CD4-positive, alpha-beta T cell treated with Interleukin-17A for 1 hour (primary cell): ENCODE measurements at regions not wholly inside any gene's neighbourhood (a gene's known extent, or its start where the extent isn't known, plus 50 kb on each side); places are given as distances from the start of the nearest gene placed in this dataset.

Experiments used
- DNase-seq: peaks from one replicate; pipeline ENCODE4 v3.0.0-alpha.2; 2020

GRCh38 chr14:84797326-84797725 is 732.6 kb upstream of the FLRT2 start:
- no peak for DNase-seq

GRCh38 chr14:84804468-84804867 is 725.5 kb upstream of the FLRT2 start:
- no peak for DNase-seq

DNA sequence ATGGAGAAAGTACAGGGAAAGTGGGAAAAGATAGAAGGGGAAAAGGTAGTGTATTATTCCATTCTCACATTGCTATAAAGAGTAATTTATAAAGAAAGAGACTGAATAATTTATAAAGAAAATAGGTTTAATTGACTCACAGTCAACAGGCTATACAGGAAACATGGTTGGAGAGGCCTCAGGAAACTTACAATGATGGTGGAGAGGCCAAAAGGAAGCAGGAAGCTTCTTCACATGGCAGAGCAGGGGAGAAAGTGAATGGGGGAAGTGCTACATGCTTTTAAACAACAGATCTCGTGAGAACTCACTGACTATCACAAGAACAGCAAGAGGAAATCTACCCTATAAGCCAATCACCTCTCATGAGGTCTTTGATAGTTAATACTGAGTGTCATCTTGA is 725.0 kb upstream of the FLRT2 start:
- no peak for DNase-seq

DNA sequence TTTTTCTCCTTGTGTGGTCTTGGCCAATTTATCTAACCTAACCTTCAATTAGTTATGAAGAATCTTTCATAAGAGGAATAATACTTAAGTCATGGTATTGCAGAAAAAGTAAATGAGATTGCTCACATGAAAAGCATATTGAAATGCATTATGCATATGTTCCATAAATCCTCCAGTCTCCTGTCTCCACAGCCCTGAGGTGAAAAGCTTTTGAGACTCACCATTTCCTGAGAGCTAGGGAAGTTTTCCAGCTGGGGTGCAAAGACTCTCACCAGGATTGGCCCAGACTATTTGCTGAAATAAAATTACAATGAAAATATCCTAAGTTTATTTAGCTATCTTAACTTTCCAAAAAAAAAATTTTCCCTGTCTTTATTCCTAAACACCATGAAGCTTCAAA is 723.8 kb upstream of the FLRT2 start:
- DNase-seq, result no peak

GRCh38 chr14:84806622-84807021 is 723.3 kb upstream of the FLRT2 start:
- DNase-seq, result no peak

- no peak for DNase-seq
Observed at GRCh38 chr14:84807673-84808072, 722.3 kb upstream of the FLRT2 start.

DNA sequence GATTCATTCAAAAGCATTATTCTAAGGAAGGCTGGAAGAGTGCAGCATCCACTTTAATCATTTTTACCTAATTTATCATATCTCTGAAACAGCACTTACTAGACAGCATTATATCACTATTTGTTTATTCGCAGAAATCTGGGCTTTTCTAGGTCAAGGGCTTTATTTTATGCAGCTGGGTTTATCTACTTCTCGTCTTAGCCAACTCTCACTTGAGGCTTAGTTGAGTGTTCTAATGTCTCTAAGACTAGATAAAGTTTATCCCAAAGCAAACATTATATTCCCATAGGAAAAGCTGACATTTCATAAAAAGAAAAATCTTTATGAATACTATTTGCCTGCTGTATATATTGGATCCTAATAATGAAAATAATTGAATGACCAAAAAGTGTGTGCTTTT is 720.8 kb upstream of the FLRT2 start:
- no peak for DNase-seq

GRCh38 chr14:84814391-84814790 is 715.6 kb upstream of the FLRT2 start:
- DNase-seq, result no peak

GRCh38 chr14:84819528-84819927 is 710.4 kb upstream of the FLRT2 start:
- DNase-seq, result no peak

- DNase-seq, result no peak
Observed at GRCh38 chr14:84825481-84826251, 704.3 kb upstream of the FLRT2 start.

DNA sequence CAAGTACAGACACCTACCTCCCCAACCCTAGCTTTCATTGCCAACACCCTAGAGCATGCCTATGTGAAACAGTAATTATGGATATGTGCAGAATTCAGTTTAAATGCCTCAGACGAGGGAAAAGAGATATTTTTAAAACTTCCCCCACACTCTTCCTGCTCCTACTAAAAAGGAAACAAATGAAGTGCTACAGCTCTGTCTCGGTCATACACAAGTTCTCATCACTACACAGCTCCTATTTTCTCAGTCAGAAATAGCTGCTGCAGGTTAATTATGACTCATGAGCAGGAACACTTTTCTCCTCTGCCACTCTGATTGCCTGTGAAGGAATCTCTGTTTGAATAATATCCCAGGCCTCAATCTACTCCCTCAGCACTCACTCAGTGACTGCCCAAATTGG is 703.6 kb upstream of the FLRT2 start:
- no peak for DNase-seq

DNA sequence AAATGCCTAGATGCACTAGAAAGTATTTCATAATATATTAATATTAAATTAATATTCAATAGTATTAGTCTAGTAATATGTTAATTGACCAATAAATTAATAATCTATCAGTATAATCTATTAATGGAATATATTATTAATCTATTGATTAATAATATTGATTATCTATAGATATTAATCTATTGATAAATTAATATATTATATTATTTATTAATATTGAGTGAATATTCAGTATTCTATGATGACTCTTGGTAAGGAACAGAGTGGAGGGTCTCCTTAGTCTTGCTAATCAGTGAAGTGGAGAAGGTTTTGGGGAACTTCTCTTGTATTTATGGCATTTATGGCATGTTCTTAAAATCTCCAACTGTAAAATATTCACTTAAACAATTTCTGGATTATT is 679.3 kb upstream of the FLRT2 start:
- no peak for DNase-seq

DNA sequence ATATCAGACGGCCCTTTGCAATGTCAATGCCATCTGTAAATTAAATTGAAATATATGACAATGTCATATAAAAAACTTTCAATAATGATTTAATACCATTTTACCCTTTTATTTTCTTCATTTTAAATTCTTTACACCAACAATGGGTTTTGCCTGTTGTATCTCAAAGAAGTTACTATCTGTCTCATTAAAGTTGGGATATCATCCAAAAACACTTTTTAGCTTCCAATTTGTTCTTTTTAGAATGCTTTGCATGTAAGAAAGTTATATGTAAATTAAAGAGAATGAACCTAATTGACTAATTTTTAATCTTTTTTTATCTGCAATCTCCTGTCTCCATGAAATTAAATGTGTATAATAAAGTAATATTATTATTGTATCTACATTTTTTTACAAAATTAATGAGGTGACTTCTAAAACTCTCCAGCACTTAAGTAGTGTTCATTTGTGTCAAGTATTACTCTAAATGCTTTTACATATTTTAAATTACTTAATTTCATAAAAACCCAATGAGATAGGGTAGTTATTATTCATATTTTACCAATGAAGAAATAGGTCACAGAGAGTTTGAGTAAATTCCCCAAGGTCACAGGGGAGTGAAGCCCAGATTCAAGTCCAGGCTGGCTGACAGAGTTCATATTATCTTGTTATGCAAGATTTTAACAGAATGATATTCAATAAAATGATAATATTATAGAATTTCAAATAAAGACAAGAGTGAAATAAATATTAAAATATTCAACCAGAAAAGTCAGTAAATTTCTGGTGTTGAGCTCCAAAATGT is 673.0 kb upstream of the FLRT2 start:
- DNase-seq, result no peak

GRCh38 chr14:84857571-84857970 is 672.4 kb upstream of the FLRT2 start:
- DNase-seq, result no peak

DNA sequence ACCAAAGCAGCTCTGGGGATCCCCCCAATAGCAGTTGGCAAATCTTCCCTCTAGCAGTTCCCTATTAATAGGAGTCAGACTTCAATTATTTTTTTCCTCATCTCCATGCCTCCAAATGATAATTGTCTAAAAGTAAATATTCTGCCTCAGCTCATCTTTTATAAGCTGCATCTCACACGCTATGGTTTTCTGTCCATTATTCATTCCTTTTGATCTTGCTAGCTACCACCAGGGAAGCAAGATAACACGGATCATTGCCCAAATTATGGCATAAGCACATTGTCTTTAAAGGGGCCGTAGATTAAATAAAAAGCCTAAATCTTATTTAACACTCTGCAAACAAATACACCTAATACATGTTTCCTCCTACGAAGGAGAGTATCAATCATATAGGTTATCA is 670.8 kb upstream of the FLRT2 start:
- no peak for DNase-seq

- no peak for DNase-seq
Observed at GRCh38 chr14:84864548-84865271, 665.2 kb upstream of the FLRT2 start.

DNA sequence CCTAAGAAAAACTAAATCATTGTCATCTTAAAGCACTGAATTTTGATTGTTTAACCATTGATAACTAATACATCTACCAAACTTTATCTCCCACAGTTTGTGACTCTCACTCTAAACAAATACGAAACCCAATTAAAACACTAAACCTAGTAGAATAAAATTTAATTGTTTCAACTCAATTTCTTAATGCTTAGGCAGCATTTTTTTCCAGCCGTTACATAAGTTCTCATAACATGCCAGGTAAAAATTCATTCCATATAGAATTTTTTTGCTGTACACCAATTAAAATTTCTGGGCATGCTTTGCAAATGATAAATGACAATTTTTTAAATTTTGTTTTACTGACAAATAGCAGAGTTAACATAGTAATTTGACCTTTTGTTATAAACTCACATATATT is 658.2 kb upstream of the FLRT2 start:
- no peak for DNase-seq

GRCh38 chr14:84874436-84874835 is 655.5 kb upstream of the FLRT2 start:
- DNase-seq, result no peak

GRCh38 chr14:84877061-84877460 is 652.9 kb upstream of the FLRT2 start:
- DNase-seq, result no peak

GRCh38 chr14:84882830-84883229 is 647.1 kb upstream of the FLRT2 start:
- no peak for DNase-seq

- DNase-seq, result no peak
Observed at GRCh38 chr14:84885061-84885460, 644.9 kb upstream of the FLRT2 start.

GRCh38 chr14:84891404-84891803 is 638.5 kb upstream of the FLRT2 start:
- DNase-seq, result no peak

GRCh38 chr14:84894254-84894653 is 635.7 kb upstream of the FLRT2 start:
- no peak for DNase-seq

- DNase-seq, result no peak
Observed at GRCh38 chr14:84922370-84922769, 607.6 kb upstream of the FLRT2 start.
